PC-3 (cell line): ENCODE measurements at regions not wholly inside any gene's neighbourhood (a gene's known extent, or its start where the extent isn't known, plus 50 kb on each side); places are given as distances from the start of the nearest gene placed in this dataset.

Experiments used
- ATAC-seq: fragments of 200-7000 bp; cut with Tn5 transposase; 2 replicates; pipeline ENCODE4 v1.9.1; 2020; ENCODE audit warnings: mild to moderate bottlenecking, moderate library complexity
- BruUV-seq: library from RNA; stranded (reverse); fragments of 400-500 nt; replicated peaks from 2 replicates; lab custom pipeline; 2021; lab: Mats Ljungman, UMichigan
- CTCF ChIA-PET: fragments of 300-600 bp; sonication (Branson Sonifier 250); formaldehyde crosslinking; loops from one replicate; lab custom pipeline; 2022; ENCODE audit warnings: antibody characterized with exemption; lab: Charles Lee
- POLR2A ChIA-PET: fragments of 300-600 bp; sonication (Branson Sonifier 250); formaldehyde crosslinking; loops from one replicate; lab custom pipeline; 2022; ENCODE audit warnings: antibody characterized with exemption; ENCODE audit not compliant: unreplicated experiment; lab: Charles Lee
- DNase-seq: peaks from one replicate; pipeline ENCODE4 v3.0.0-alpha.2; 2015
- H2AFZ ChIP-seq: fragments of 300-600 bp; sonication (generic); 2 replicates; pipeline ENCODE4 v1.6.0; 2016; ENCODE audit warnings: antibody characterized with exemption, low read length
- H3F3A ChIP-seq: fragments of 300-600 bp; sonication (generic); one replicate; pipeline ENCODE4 v1.6.0; 2017; ENCODE audit warnings: antibody characterized with exemption, low read length, control low read depth, mild to moderate bottlenecking; ENCODE audit not compliant: unreplicated experiment
- H3K27ac ChIP-seq: fragments of 300-600 bp; sonication (generic); 2 replicates; pipeline ENCODE4 v1.5.1; 2016; ENCODE audit warnings: mild to moderate bottlenecking, low read length
- H3K27me3 ChIP-seq: fragments of 300-600 bp; sonication (generic); 2 replicates; pipeline ENCODE4 v1.6.1; 2016; ENCODE audit warnings: low read length, mixed read lengths
- H3K36me3 ChIP-seq: fragments of 300-600 bp; sonication (generic); 2 replicates; pipeline ENCODE4 v1.6.1; 2016; ENCODE audit warnings: low read depth, mixed run types, low read length, mixed read lengths
- H3K4me1 ChIP-seq: fragments of 300-600 bp; sonication (generic); 2 replicates; pipeline ENCODE4 v1.5.1; 2016; ENCODE audit warnings: low read length; ENCODE audit not compliant: insufficient read depth
- H3K4me2 ChIP-seq: fragments of 300-600 bp; sonication (generic); 2 replicates; pipeline ENCODE4 v1.6.0; 2016; ENCODE audit warnings: low read length
- H3K4me3 ChIP-seq: fragments of 300-600 bp; sonication (generic); 2 replicates; pipeline ENCODE4 v1.5.1; 2016; ENCODE audit warnings: mild to moderate bottlenecking, low read length, mixed read lengths
- H3K79me2 ChIP-seq: fragments of 300-600 bp; sonication (generic); 2 replicates; pipeline ENCODE4 v1.6.1; 2017; ENCODE audit warnings: low read length, mixed read lengths
- H3K9ac ChIP-seq: fragments of 300-600 bp; sonication (generic); 2 replicates; pipeline ENCODE4 v1.6.0; 2016; ENCODE audit warnings: mild to moderate bottlenecking, low read length
- H3K9me2 ChIP-seq: fragments of 300-600 bp; sonication (generic); replicated peaks from 2 replicates; pipeline ENCODE4 v1.6.1; 2016; ENCODE audit warnings: mixed run types, low read length, mixed read lengths
- H3K9me3 ChIP-seq: fragments of 300-600 bp; sonication (generic); 2 replicates; pipeline ENCODE4 v1.6.1; 2016; ENCODE audit warnings: low read length, mixed read lengths
- H4K20me1 ChIP-seq: fragments of 300-600 bp; sonication (generic); 2 replicates; pipeline ENCODE4 v1.6.1; 2016; ENCODE audit warnings: low read length, mixed read lengths
- EZH2 ChIP-seq: fragments of 300-600 bp; sonication (generic); IDR thresholded peaks from one replicate; pipeline ENCODE4 v1.6.1; 2017; ENCODE audit warnings: antibody characterized with exemption, mild to moderate bottlenecking, low read length; ENCODE audit not compliant: unreplicated experiment
- EZH2phosphoT487 ChIP-seq: fragments of 300-600 bp; sonication (generic); IDR thresholded peaks from 2 replicates; pipeline ENCODE4 v1.6.1; 2018; ENCODE audit warnings: mild to moderate bottlenecking, antibody characterized with exemption, low read length, borderline replicate concordance
- intact Hi-C: fragments of 100-400 bp; cut with micrococcal nuclease; formaldehyde crosslinking; loops from 2 replicates; pipeline ENCODE4 v1.9.0; 2023
- TF ChIP-seq, protein P1 (sequence below): fragments of 300-600 bp; sonication (generic); conservative IDR thresholded peaks from 2 replicates; pipeline ENCODE4 v1.5.1; 2017; ENCODE audit warnings: antibody characterized with exemption, low read depth, mild to moderate bottlenecking, low read length

- Histone ChIP-seq H3K9ac (no peak overlapping the region), H3K36me3 (no peaks in the 10 kb centered on the region), H3K4me1 (no peaks in the 10 kb centered on the region), H2AFZ (no peak overlapping the region), H3K4me2 (no peak overlapping the region), H3K27ac (no peak overlapping the region), H3K4me3 (no peak overlapping the region), H3K27me3 (no peaks in the 10 kb centered on the region), H3K9me2 (no peaks in the 10 kb centered on the region), H3K79me2 (no peaks in the 10 kb centered on the region), H3K9me3 (no peaks in the 10 kb centered on the region), H3F3A (no peaks in the 10 kb centered on the region), H4K20me1 (no peaks in the 10 kb centered on the region)
- no TSS peak for BruUV-seq
- ChIA-PET CTCF (no interaction called here), POLR2A (no interaction called here)
- ATAC-seq (no peak), DNase-seq (no peak)
- TF ChIP-seq, protein P1, sequence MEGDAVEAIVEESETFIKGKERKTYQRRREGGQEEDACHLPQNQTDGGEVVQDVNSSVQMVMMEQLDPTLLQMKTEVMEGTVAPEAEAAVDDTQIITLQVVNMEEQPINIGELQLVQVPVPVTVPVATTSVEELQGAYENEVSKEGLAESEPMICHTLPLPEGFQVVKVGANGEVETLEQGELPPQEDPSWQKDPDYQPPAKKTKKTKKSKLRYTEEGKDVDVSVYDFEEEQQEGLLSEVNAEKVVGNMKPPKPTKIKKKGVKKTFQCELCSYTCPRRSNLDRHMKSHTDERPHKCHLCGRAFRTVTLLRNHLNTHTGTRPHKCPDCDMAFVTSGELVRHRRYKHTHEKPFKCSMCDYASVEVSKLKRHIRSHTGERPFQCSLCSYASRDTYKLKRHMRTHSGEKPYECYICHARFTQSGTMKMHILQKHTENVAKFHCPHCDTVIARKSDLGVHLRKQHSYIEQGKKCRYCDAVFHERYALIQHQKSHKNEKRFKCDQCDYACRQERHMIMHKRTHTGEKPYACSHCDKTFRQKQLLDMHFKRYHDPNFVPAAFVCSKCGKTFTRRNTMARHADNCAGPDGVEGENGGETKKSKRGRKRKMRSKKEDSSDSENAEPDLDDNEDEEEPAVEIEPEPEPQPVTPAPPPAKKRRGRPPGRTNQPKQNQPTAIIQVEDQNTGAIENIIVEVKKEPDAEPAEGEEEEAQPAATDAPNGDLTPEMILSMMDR = no peak
- no peak for TF ChIP-seq EZH2phosphoT487
- TF ChIP-seq EZH2 = no peak
- intact Hi-C loops = no loop called here
These were observed 677.5 kb downstream of the ZPLD1 start for GRCh38 chr3:103112273-103112672.

GRCh38 chr3:103126115-103126514 lies 691.3 kb downstream of the ZPLD1 start:
- Histone ChIP-seq H4K20me1 (no peaks in the 10 kb centered on the region), H3F3A (no peaks in the 10 kb centered on the region), H3K79me2 (no peaks in the 10 kb centered on the region), H3K9me2 (no peaks in the 10 kb centered on the region), H2AFZ (no peak overlapping the region), H3K27me3 (0 out of 2 replicates have a peak, but pooled peaks cover 3% of the 10 kb centered on the region), H3K9ac (no peak overlapping the region), H3K4me1 (no peaks in the 10 kb centered on the region), H3K4me2 (no peak overlapping the region), H3K27ac (no peak overlapping the region), H3K4me3 (no peak overlapping the region), H3K9me3 (no peaks in the 10 kb centered on the region), H3K36me3 (no peaks in the 10 kb centered on the region)
- intact Hi-C loops = loop anchor here (10.0 kb wide), 1 partner anchor 451 kb away; no protein-coding TSS in a partner anchor
- BruUV-seq = no TSS peak
- no peak for ATAC-seq
- ChIA-PET POLR2A (no interaction called here), CTCF (no interaction called here)
- no peak for TF ChIP-seq EZH2
- TF ChIP-seq, protein P1 = no peak
- DNase-seq = no peak

DNA sequence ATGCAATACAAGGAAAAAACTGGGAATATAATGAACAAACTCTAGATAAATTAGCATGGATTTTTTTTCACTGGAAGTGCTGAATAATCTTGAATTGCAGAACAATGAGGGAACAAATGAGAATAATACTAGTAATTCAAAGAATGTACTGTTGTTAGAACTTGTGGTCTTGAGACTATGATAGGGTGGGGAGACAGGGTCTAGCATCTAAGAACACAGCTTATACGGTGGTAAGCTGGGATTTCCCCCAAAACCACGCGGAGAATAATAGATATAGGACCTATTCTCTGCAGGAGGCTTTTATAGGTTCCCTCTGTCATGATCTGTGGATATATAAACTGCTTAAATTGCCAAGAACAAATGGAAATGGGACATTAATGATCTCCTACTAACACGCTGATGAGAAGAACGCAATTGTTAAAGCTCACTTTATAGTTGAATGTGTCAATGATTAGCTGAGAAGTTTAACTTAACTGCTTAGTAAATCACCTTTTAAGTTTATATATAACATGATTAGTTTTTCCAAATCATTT lies 692.3 kb downstream of the ZPLD1 start:
- DNase-seq (no peak), ATAC-seq (no peak)
- Histone ChIP-seq H3K36me3 (no peaks in the 10 kb centered on the region), H3K9ac (no peak overlapping the region), H3K27me3 (0 out of 2 replicates have a peak, but pooled peaks cover 3% of the 10 kb centered on the region), H3K4me2 (no peak overlapping the region), H3K79me2 (no peaks in the 10 kb centered on the region), H3K9me2 (no peaks in the 10 kb centered on the region), H3F3A (no peaks in the 10 kb centered on the region), H3K27ac (no peak overlapping the region), H2AFZ (no peak overlapping the region), H4K20me1 (no peaks in the 10 kb centered on the region), H3K4me1 (no peaks in the 10 kb centered on the region), H3K4me3 (no peak overlapping the region), H3K9me3 (no peaks in the 10 kb centered on the region)
- intact Hi-C loops = loop anchor here (10.0 kb wide), 1 partner anchor 452 kb away; no protein-coding TSS in a partner anchor
- ChIA-PET POLR2A (no interaction called here), CTCF (no interaction called here)
- no TSS peak for BruUV-seq
- TF ChIP-seq, protein P1 = no peak
- TF ChIP-seq EZH2phosphoT487 (no peak), EZH2 (no peak)
